Vagina (tissue), 2 donors: ENCODE measurements at regions not wholly inside any gene's neighbourhood (a gene's known extent, or its start where the extent isn't known, plus 50 kb on each side); places are given as distances from the start of the nearest gene placed in this dataset.

Source experiments
- DNase-seq, 2 donors: peaks; one replicate each; pipeline ENCODE4 v3.0.0-alpha.2; 2017; ENCODE audit errors: extremely low spot score in 2 of 2
- H3K27ac ChIP-seq: fragments of 200-600 bp; sonication (generic); one replicate; pipeline ENCODE4 v1.5.1; 2019
- H3K27me3 ChIP-seq: fragments of 200-600 bp; sonication (generic); one replicate; pipeline ENCODE4 v1.5.1; 2019
- H3K36me3 ChIP-seq, 2 donors: fragments of 200-600 bp; sonication (generic); one replicate each; pipeline ENCODE4 v1.5.1; 2017 to 2019
- H3K4me1 ChIP-seq: fragments of 200-600 bp; sonication (generic); one replicate; pipeline ENCODE4 v1.5.1; 2019
- H3K4me3 ChIP-seq, 2 donors: fragments of 200-600 bp; sonication (generic); 1 replicate in 1 of 2; 2 replicates in 1 of 2; pipeline ENCODE4 v1.5.1; 2016 to 2019
- H3K9me3 ChIP-seq: fragments of 200-600 bp; sonication (generic); one replicate; pipeline ENCODE4 v1.5.1; 2019
- CTCF ChIP-seq, 3 experiments: fragments of 450-650 bp in 2 of 3; fragments of 200-600 bp in 1 of 3; sonication (generic) in 1 of 3; IDR thresholded peaks; one replicate each; pipeline ENCODE4 v1.5.1; 2017 to 2019; ENCODE audit warnings: antibody characterized with exemption in 3 of 3, mild to moderate bottlenecking in 2 of 3, moderate library complexity in 2 of 3
- POLR2A ChIP-seq, 2 donors: fragments of 450-650 bp; IDR thresholded peaks; one replicate each; pipeline ENCODE4 v1.6.1; 2017; ENCODE audit warnings: antibody characterized with exemption in 2 of 2, mild to moderate bottlenecking in 2 of 2, moderate library complexity in 2 of 2
- POLR2AphosphoS5 ChIP-seq, 2 donors: sonication (generic); formaldehyde crosslinking; IDR thresholded peaks; one replicate each; pipeline ENCODE4 v1.9.0; 2017; ENCODE audit warnings: antibody characterized with exemption in 2 of 2, mild to moderate bottlenecking in 2 of 2, low read depth in 1 of 2; ENCODE audit not compliant: insufficient read depth in 1 of 2
- intact Hi-C: fragments of 100-400 bp; cut with DNase I; formaldehyde crosslinking; loops from one replicate; pipeline ENCODE4 v1.15.1; 2023

GRCh38 chr3:154794814-154795445, 285.2 kb upstream of the MME start:
- Histone ChIP-seq H3K4me1 (no peaks in the 10 kb centered on the region), H3K27ac (no peak overlapping the region), H3K27me3 (no peaks in the 10 kb centered on the region), H3K9me3 (no peaks in the 10 kb centered on the region), H3K36me3 (no peaks in the 10 kb centered on the region), H3K4me3 (no peak overlapping the region)
- intact Hi-C loops = no loop called here
- DNase-seq = no peak
- TF ChIP-seq POLR2AphosphoS5 (IDR thresholded peaks at IDR 0.05; ENCODE audit: insufficient read depth in 1 of 2, low read depth in 1 of 2) (no peak), CTCF (IDR thresholded peaks at IDR 0.05) (no peak), POLR2A (IDR thresholded peaks at IDR 0.05) (no peak)

- Histone ChIP-seq H3K27ac (no peak overlapping the region), H3K4me3 (no peak overlapping the region), H3K36me3 (no peaks in the 10 kb centered on the region), H3K9me3 (no peaks in the 10 kb centered on the region), H3K4me1 (no peaks in the 10 kb centered on the region), H3K27me3 (no peaks in the 10 kb centered on the region)
- TF ChIP-seq POLR2A (IDR thresholded peaks at IDR 0.05) (no peak), CTCF (IDR thresholded peaks at IDR 0.05) (no peak)
- intact Hi-C loops = no loop called here
- DNase-seq = no peak
Measured at GRCh38 chr3:154794391-154794790, 285.7 kb upstream of the MME start.

- Histone ChIP-seq H3K27me3 (no peaks in the 10 kb centered on the region), H3K36me3 (no peaks in the 10 kb centered on the region), H3K4me1 (no peaks in the 10 kb centered on the region), H3K4me3 (no peak overlapping the region), H3K27ac (no peak overlapping the region), H3K9me3 (no peaks in the 10 kb centered on the region)
- TF ChIP-seq CTCF (IDR thresholded peaks at IDR 0.05) (no peak), POLR2AphosphoS5 (IDR thresholded peaks at IDR 0.05; ENCODE audit: insufficient read depth in 1 of 2, low read depth in 1 of 2) (no peak), POLR2A (IDR thresholded peaks at IDR 0.05) (no peak)
- intact Hi-C loops = no loop called here
- DNase-seq = no peak
Measured at GRCh38 chr3:154792828-154793227, 287.3 kb upstream of the MME start.

GRCh38 chr3:154791611-154792010, 288.5 kb upstream of the MME start:
- TF ChIP-seq POLR2A (IDR thresholded peaks at IDR 0.05) (no peak), POLR2AphosphoS5 (IDR thresholded peaks at IDR 0.05; ENCODE audit: insufficient read depth in 1 of 2, low read depth in 1 of 2) (no peak), CTCF (IDR thresholded peaks at IDR 0.05) (no peak)
- Histone ChIP-seq H3K4me3 (no peak overlapping the region), H3K27ac (no peak overlapping the region), H3K4me1 (peaks cover 5% of the 10 kb centered on the region), H3K27me3 (no peaks in the 10 kb centered on the region), H3K36me3 (no peaks in the 10 kb centered on the region), H3K9me3 (no peaks in the 10 kb centered on the region)
- DNase-seq = no peak
- intact Hi-C loops = no loop called here

- TF ChIP-seq POLR2AphosphoS5 (IDR thresholded peaks at IDR 0.05; ENCODE audit: insufficient read depth in 1 of 2, low read depth in 1 of 2) (no peak), CTCF (IDR thresholded peaks at IDR 0.05) (no peak), POLR2A (IDR thresholded peaks at IDR 0.05) (no peak)
- H3K4me1 ChIP-seq = peaks cover 7% of the 10 kb centered on the region
- H3K27me3 ChIP-seq = no peaks in the 10 kb centered on the region
- intact Hi-C loops = no loop called here
- no peaks in the 10 kb centered on the region for H3K36me3 ChIP-seq
- no peaks in the 10 kb centered on the region for H3K9me3 ChIP-seq
- no peak for DNase-seq
- H3K27ac ChIP-seq = no peak overlapping the region
- H3K4me3 ChIP-seq = no peak overlapping the region
Measured at GRCh38 chr3:154786724-154787123, 293.4 kb upstream of the MME start.
